GM21390 (cell line): ENCODE measurements at regions not wholly inside any gene's neighbourhood (a gene's known extent, or its start where the extent isn't known, plus 50 kb on each side); places are given as distances from the start of the nearest gene placed in this dataset.
"Not testable (repeated sequence)": the region's sequence is repeated elsewhere in the genome, so short reads cannot be mapped to it uniquely, and the experiment has no call there.

ENCODE experiments used
- ATAC-seq: cut with Tn5 transposase; IDR thresholded peaks from one replicate; pipeline ENCODE4 v1.9.1; 2021; ENCODE audit not compliant: unreplicated experiment

- ATAC-seq: no peak
Measured at GRCh38 chr19:29014857-29015436, 198.0 kb downstream of the UQCRFS1 start.

GRCh38 chr19:29013988-29014387 lies 199.0 kb downstream of the UQCRFS1 start:
- ATAC-seq: no peak

GRCh38 chr19:29013325-29013724 lies 199.6 kb downstream of the UQCRFS1 start:
- no peak for ATAC-seq

GRCh38 chr19:29012457-29012856 lies 200.5 kb downstream of the UQCRFS1 start:
- ATAC-seq: no peak

- ATAC-seq: no peak
Measured at GRCh38 chr19:29010276-29010675, 202.7 kb downstream of the UQCRFS1 start.

- no peak for ATAC-seq
Measured at GRCh38 chr19:29006057-29006735, 206.8 kb downstream of the UQCRFS1 start.

- ATAC-seq: no peak
Measured at GRCh38 chr19:29004796-29005195, 208.2 kb downstream of the UQCRFS1 start.

GRCh38 chr19:29003641-29004409 lies 209.1 kb downstream of the UQCRFS1 start:
- no peak for ATAC-seq

- no peak for ATAC-seq
Measured at GRCh38 chr19:29002336-29002735, 210.6 kb downstream of the UQCRFS1 start.

GRCh38 chr19:29001597-29002245 lies 211.2 kb downstream of the UQCRFS1 start:
- no peak for ATAC-seq

GRCh38 chr19:29001141-29001581 lies 211.8 kb downstream of the UQCRFS1 start:
- ATAC-seq: no peak

GRCh38 chr19:28999724-29000433 lies 213.1 kb downstream of the UQCRFS1 start:
- no peak for ATAC-seq

- ATAC-seq: no peak
Measured at GRCh38 chr19:28998974-28999373, 214.0 kb downstream of the UQCRFS1 start.

- ATAC-seq: not testable (repeated sequence)
Measured at GRCh38 chr19:28997866-28998265, 215.1 kb downstream of the UQCRFS1 start.

GRCh38 chr19:28990522-28990921 lies 222.4 kb downstream of the UQCRFS1 start:
- ATAC-seq: no peak

GRCh38 chr19:28989739-28990138 lies 223.2 kb downstream of the UQCRFS1 start:
- no peak for ATAC-seq

- no peak for ATAC-seq
Measured at GRCh38 chr19:28988066-28988465, 224.9 kb downstream of the UQCRFS1 start.

- no peak for ATAC-seq
Measured at GRCh38 chr19:28987177-28987576, 225.8 kb downstream of the UQCRFS1 start.

GRCh38 chr19:28985201-28985600 lies 227.8 kb downstream of the UQCRFS1 start:
- ATAC-seq: no peak

GRCh38 chr19:28984315-28984714 lies 228.6 kb downstream of the UQCRFS1 start:
- ATAC-seq: no peak

GRCh38 chr19:28983430-28983829 lies 229.5 kb downstream of the UQCRFS1 start:
- no peak for ATAC-seq
